HEK293T (cell line): ENCODE measurements at regions not wholly inside any gene's neighbourhood (a gene's known extent, or its start where the extent isn't known, plus 50 kb on each side); places are given as distances from the start of the nearest gene placed in this dataset.

Experiments used
- ARNT ChIP-seq: fragments of 450-650 bp; IDR thresholded peaks from 2 replicates; pipeline ENCODE4 v1.6.1; 2017; ENCODE audit warnings: mild to moderate bottlenecking
- BHLHE40 ChIP-seq: fragments of 450-650 bp; IDR thresholded peaks from 2 replicates; pipeline ENCODE4 v1.6.1; 2016; ENCODE audit warnings: mild to moderate bottlenecking, moderate library complexity, borderline replicate concordance
- ELF4 ChIP-seq: fragments of 450-650 bp; IDR thresholded peaks from 2 replicates; pipeline ENCODE4 v1.6.1; 2017; ENCODE audit warnings: antibody characterized with exemption
- FOXA1 ChIP-seq: fragments of 450-650 bp; IDR thresholded peaks from 2 replicates; pipeline ENCODE4 v1.6.1; 2016; ENCODE audit warnings: mild to moderate bottlenecking
- FOXM1 ChIP-seq: fragments of 450-650 bp; IDR thresholded peaks from 2 replicates; pipeline ENCODE4 v1.6.1; 2017; ENCODE audit warnings: mild to moderate bottlenecking, borderline replicate concordance
- LEF1 ChIP-seq: fragments of 450-650 bp; IDR thresholded peaks from 2 replicates; pipeline ENCODE4 v1.6.1; 2017; ENCODE audit warnings: mild to moderate bottlenecking, borderline replicate concordance
- NFRKB ChIP-seq: fragments of 450-650 bp; IDR thresholded peaks from 2 replicates; pipeline ENCODE4 v1.6.1; 2016; ENCODE audit warnings: mild to moderate bottlenecking, moderate library complexity
- SP1 ChIP-seq: fragments of 450-650 bp; IDR thresholded peaks from 2 replicates; pipeline ENCODE4 v1.6.1; 2017

DNA sequence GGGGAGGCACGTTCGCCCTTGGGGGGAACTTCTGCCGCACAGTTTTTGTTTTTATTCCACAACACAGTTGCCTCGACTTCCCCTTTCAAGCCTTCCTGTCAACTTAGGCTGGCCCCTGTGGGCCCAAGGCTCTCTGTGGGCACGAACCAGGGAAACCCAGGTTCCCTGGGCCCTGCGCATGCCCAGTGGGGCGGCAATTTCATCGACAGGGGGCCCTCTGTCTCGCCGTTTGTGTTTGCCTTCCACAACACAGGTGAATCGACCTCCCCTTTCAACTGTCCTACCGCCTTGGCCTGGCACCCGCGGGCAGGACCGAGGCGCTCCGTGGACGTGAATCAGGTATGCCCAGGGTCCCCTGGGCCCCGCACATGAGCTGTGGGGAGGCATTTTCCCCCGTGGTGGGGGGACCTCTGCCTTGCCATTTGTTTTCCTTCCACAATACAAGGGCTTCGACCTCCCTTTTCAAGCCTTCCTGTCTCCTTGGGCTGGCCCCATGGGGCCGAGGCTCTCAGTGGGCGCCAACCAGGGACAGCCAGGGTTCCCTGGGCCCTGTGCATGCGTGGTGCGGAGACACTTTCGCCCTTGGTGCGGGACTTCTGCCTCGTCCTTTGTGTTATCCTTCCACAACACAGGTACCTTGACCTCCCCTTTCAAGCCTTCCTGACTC lies 354.0 kb downstream of the ALG10 start:
- TF ChIP-seq NFRKB (no peak), ARNT (no peak), FOXA1 (no peak), LEF1 (no peak), BHLHE40 (no peak), ELF4 (no peak), FOXM1 (no peak), SP1 (no peak)
